SK-N-SH treated with all-trans-retinoic acid at 6 μM for 48 hours (cell line): ENCODE measurements at regions not wholly inside any gene's neighbourhood (a gene's known extent, or its start where the extent isn't known, plus 50 kb on each side); places are given as distances from the start of the nearest gene placed in this dataset.

Experiments
- ATAC-seq: fragments of 200-7000 bp; cut with Tn5 transposase; 3 replicates; pipeline ENCODE4 v1.9.1; 2020; ENCODE audit warnings: mild to moderate bottlenecking, moderate library complexity
- ARNTL ChIP-seq: fragments of 450-650 bp; formaldehyde crosslinking; IDR thresholded peaks from 2 replicates; pipeline ENCODE4 v1.5.0; 2020; ENCODE audit warnings: low read depth, mild to moderate bottlenecking, moderate library complexity, borderline replicate concordance
- BACH2 ChIP-seq: fragments of 250-450 bp; sonication (Bioruptor Pico); IDR thresholded peaks from 2 replicates; pipeline ENCODE4 v1.9.0; 2021; ENCODE audit warnings: mild to moderate bottlenecking, borderline replicate concordance
- CSDC2 ChIP-seq: fragments of 250-450 bp; sonication (Bioruptor Pico); IDR thresholded peaks from 2 replicates; pipeline ENCODE4 v1.5.0; 2020; ENCODE audit warnings: mild to moderate bottlenecking, moderate library complexity
- CSRNP3 ChIP-seq: fragments of 250-450 bp; sonication (Bioruptor Pico); IDR thresholded peaks from 2 replicates; pipeline ENCODE4 v1.5.1; 2021; ENCODE audit warnings: mild to moderate bottlenecking, moderate library complexity
- ESRRG ChIP-seq: fragments of 250-450 bp; sonication (Bioruptor Pico); IDR thresholded peaks from 2 replicates; pipeline ENCODE4 v1.6.1; 2021; ENCODE audit warnings: mild to moderate bottlenecking
- GLIS3 ChIP-seq: fragments of 250-450 bp; sonication (Bioruptor Pico); IDR thresholded peaks from 2 replicates; pipeline ENCODE4 v1.5.0; 2020; ENCODE audit warnings: mild to moderate bottlenecking, moderate library complexity
- ISL1 ChIP-seq: fragments of 250-450 bp; sonication (Bioruptor Pico); IDR thresholded peaks from 2 replicates; pipeline ENCODE4 v2.1.2; 2022; ENCODE audit warnings: mild to moderate bottlenecking, moderate library complexity
- OSR1 ChIP-seq: fragments of 250-450 bp; sonication (Bioruptor Pico); IDR thresholded peaks from 2 replicates; pipeline ENCODE4 v1.8.0; 2022; ENCODE audit warnings: moderate library complexity, mild to moderate bottlenecking, inconsistent platforms
- PATZ1 ChIP-seq: fragments of 250-450 bp; sonication (Bioruptor Pico); IDR thresholded peaks from 2 replicates; pipeline ENCODE4 v1.8.0; 2020; ENCODE audit warnings: mild to moderate bottlenecking, moderate library complexity, borderline replicate concordance
- POU6F1 ChIP-seq: fragments of 250-450 bp; sonication (Bioruptor Pico); IDR thresholded peaks from 2 replicates; pipeline ENCODE4 v1.8.0; 2021; ENCODE audit warnings: low read depth, mild to moderate bottlenecking, moderate library complexity, borderline replicate concordance
- PPARA ChIP-seq: fragments of 250-450 bp; sonication (Bioruptor Pico); IDR thresholded peaks from 2 replicates; pipeline ENCODE4 v1.5.0; 2020; ENCODE audit warnings: mild to moderate bottlenecking, borderline replicate concordance
- RARB ChIP-seq: fragments of 250-450 bp; sonication (Bioruptor Pico); IDR thresholded peaks from 2 replicates; pipeline ENCODE4 v1.8.0; 2021; ENCODE audit warnings: mild to moderate bottlenecking, moderate library complexity
- SNAI2 ChIP-seq: fragments of 250-450 bp; sonication (Bioruptor Pico); IDR thresholded peaks from 2 replicates; pipeline ENCODE4 v1.5.0; 2020; ENCODE audit warnings: mild to moderate bottlenecking, moderate library complexity
- TCF4 ChIP-seq: fragments of 250-450 bp; sonication (Bioruptor Pico); IDR thresholded peaks from 2 replicates; pipeline ENCODE4 v1.8.0; 2021; ENCODE audit warnings: mild to moderate bottlenecking, moderate library complexity, borderline replicate concordance
- TOX ChIP-seq: fragments of 250-450 bp; sonication (Bioruptor Pico); IDR thresholded peaks from 2 replicates; pipeline ENCODE4 v1.8.0; 2021; ENCODE audit warnings: mild to moderate bottlenecking, moderate library complexity, borderline replicate concordance
- ZC3H10 ChIP-seq: fragments of 250-450 bp; sonication (Bioruptor Pico); IDR thresholded peaks from 2 replicates; pipeline ENCODE4 v1.5.1; 2021; ENCODE audit warnings: mild to moderate bottlenecking, moderate library complexity
- ZFP3 ChIP-seq: fragments of 250-450 bp; sonication (Bioruptor Pico); IDR thresholded peaks from 2 replicates; pipeline ENCODE4 v1.5.0; 2020; ENCODE audit warnings: mild to moderate bottlenecking, moderate library complexity
- ZFP30 ChIP-seq: fragments of 450-650 bp; formaldehyde crosslinking; IDR thresholded peaks from 2 replicates; pipeline ENCODE4 v1.5.0; 2022; ENCODE audit warnings: mild to moderate bottlenecking, moderate library complexity
- ZNF565 ChIP-seq: fragments of 450-650 bp; formaldehyde crosslinking; conservative IDR thresholded peaks from 2 replicates; pipeline ENCODE4 v1.5.0; 2020; ENCODE audit warnings: low read depth, mild to moderate bottlenecking, moderate library complexity
- ZNF70 ChIP-seq: fragments of 450-650 bp; formaldehyde crosslinking; IDR thresholded peaks from 2 replicates; pipeline ENCODE4 v1.5.0; 2020; ENCODE audit warnings: mild to moderate bottlenecking, moderate library complexity
- ZNF8 ChIP-seq: fragments of 450-650 bp; formaldehyde crosslinking; IDR thresholded peaks from 2 replicates; pipeline ENCODE4 v1.5.0; 2020; ENCODE audit warnings: mild to moderate bottlenecking, moderate library complexity
- TF ChIP-seq, protein P1 (sequence below): fragments of 250-450 bp; sonication (Bioruptor Pico); IDR thresholded peaks from 2 replicates; pipeline ENCODE4 v1.5.1; 2020; ENCODE audit warnings: low read depth, mild to moderate bottlenecking, moderate library complexity
- TF ChIP-seq, protein P2 (sequence below): fragments of 250-450 bp; sonication (Bioruptor Pico); IDR thresholded peaks from 2 replicates; pipeline ENCODE4 v1.5.0; 2020; ENCODE audit warnings: mild to moderate bottlenecking, moderate library complexity

DNA sequence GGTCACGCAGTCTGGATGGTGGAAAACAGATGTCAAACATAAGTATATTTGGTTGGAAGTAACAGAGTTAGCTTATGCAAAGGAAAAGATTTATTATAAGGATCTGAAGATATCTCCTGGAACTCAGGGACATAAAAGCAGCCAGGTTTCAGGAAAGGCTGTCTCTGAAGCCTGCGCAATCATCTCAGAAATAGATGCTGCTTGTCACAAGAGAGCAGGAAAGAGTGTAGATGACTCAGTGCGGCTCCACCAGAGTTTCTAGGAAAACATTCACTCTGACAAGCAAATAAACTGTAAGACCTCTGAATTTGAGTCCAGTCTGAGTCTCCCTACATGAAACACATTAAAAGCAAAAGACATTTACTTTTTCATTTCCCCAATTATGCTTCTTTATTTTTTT is 220.4 kb upstream of the HTR2A start:
- no peak for TF ChIP-seq ZFP30
- no peak for TF ChIP-seq ZC3H10 (CRISPR knock-in tag)
- no peak for TF ChIP-seq TCF4
- TF ChIP-seq CSRNP3 (CRISPR knock-in tag), result no peak
- TF ChIP-seq PPARA, result no peak
- no peak for TF ChIP-seq ZNF70 (CRISPR knock-in tag)
- no peak for TF ChIP-seq ZFP3 (CRISPR knock-in tag)
- TF ChIP-seq, protein P1, sequence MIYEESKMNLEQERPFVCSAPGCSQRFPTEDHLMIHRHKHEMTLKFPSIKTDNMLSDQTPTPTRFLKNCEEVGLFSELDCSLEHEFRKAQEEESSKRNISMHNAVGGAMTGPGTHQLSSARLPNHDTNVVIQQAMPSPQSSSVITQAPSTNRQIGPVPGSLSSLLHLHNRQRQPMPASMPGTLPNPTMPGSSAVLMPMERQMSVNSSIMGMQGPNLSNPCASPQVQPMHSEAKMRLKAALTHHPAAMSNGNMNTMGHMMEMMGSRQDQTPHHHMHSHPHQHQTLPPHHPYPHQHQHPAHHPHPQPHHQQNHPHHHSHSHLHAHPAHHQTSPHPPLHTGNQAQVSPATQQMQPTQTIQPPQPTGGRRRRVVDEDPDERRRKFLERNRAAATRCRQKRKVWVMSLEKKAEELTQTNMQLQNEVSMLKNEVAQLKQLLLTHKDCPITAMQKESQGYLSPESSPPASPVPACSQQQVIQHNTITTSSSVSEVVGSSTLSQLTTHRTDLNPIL (CRISPR knock-in tag), result no peak
- no peak for TF ChIP-seq CSDC2 (CRISPR knock-in tag)
- no peak for TF ChIP-seq ESRRG (CRISPR knock-in tag)
- TF ChIP-seq GLIS3 (CRISPR knock-in tag), result no peak
- no peak for TF ChIP-seq TOX (CRISPR knock-in tag)
- no peak for TF ChIP-seq OSR1 (CRISPR knock-in tag)
- no peak for TF ChIP-seq PATZ1
- TF ChIP-seq, protein P2, sequence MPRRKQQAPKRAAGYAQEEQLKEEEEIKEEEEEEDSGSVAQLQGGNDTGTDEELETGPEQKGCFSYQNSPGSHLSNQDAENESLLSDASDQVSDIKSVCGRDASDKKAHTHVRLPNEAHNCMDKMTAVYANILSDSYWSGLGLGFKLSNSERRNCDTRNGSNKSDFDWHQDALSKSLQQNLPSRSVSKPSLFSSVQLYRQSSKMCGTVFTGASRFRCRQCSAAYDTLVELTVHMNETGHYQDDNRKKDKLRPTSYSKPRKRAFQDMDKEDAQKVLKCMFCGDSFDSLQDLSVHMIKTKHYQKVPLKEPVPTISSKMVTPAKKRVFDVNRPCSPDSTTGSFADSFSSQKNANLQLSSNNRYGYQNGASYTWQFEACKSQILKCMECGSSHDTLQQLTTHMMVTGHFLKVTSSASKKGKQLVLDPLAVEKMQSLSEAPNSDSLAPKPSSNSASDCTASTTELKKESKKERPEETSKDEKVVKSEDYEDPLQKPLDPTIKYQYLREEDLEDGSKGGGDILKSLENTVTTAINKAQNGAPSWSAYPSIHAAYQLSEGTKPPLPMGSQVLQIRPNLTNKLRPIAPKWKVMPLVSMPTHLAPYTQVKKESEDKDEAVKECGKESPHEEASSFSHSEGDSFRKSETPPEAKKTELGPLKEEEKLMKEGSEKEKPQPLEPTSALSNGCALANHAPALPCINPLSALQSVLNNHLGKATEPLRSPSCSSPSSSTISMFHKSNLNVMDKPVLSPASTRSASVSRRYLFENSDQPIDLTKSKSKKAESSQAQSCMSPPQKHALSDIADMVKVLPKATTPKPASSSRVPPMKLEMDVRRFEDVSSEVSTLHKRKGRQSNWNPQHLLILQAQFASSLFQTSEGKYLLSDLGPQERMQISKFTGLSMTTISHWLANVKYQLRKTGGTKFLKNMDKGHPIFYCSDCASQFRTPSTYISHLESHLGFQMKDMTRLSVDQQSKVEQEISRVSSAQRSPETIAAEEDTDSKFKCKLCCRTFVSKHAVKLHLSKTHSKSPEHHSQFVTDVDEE (CRISPR knock-in tag), result no peak
- no peak for TF ChIP-seq POU6F1 (CRISPR knock-in tag)
- TF ChIP-seq RARB (CRISPR knock-in tag), result no peak
- TF ChIP-seq BACH2, result no peak
- TF ChIP-seq ZNF8 (CRISPR knock-in tag), result no peak
- peak; percentile 84 for ATAC-seq

- ATAC-seq, result peak; percentile 69
- TF ChIP-seq SNAI2 (CRISPR knock-in tag) (no peak), ZNF565 (no peak), PPARA (no peak), RARB (CRISPR knock-in tag) (no peak), TOX (CRISPR knock-in tag) (no peak), GLIS3 (CRISPR knock-in tag) (no peak), OSR1 (CRISPR knock-in tag) (no peak), ISL1 (CRISPR knock-in tag) (no peak), ZFP30 (no peak)
- TF ChIP-seq, protein P1 (CRISPR knock-in tag), result no peak
- TF ChIP-seq, all 23 proteins: peak for 0
Observed at GRCh38 chr13:47114030-47114429, 217.2 kb upstream of the HTR2A start.

- no peak for ATAC-seq
- TF ChIP-seq ZNF70 (CRISPR knock-in tag) (no peak), ARNTL (no peak), ZNF565 (no peak), OSR1 (CRISPR knock-in tag) (no peak)
Observed at GRCh38 chr13:47112903-47113299, 216.0 kb upstream of the HTR2A start.
